Gastrocnemius medialis (tissue), 4 donors: ENCODE measurements at regions not wholly inside any gene's neighbourhood (a gene's known extent, or its start where the extent isn't known, plus 50 kb on each side); places are given as distances from the start of the nearest gene placed in this dataset.

Experiments
- ATAC-seq, 2 donors: fragments of 150-250 bp; one replicate each; pipeline ENCODE4 v1.9.1; 2016
- DNase-seq, 2 donors: peaks; one replicate each; pipeline ENCODE4 v3.0.0-alpha.2; 2019
- H3K27ac ChIP-seq, 4 donors: fragments of 200-600 bp; sonication (generic); 1 replicate in 1 of 4; 2 replicates in 3 of 4; pipeline ENCODE4 v1.5.1; 2016 to 2018; ENCODE audit warnings: mild to moderate bottlenecking in 2 of 4, moderate library complexity in 1 of 4
- H3K27me3 ChIP-seq, 3 donors: fragments of 200-600 bp; sonication (generic) in 2 of 3; 1 replicate in 1 of 3; 2 replicates in 2 of 3; pipeline versions ENCODE4 v1.5.1 to v1.6.0; 2016 to 2019; ENCODE audit warnings: mild to moderate bottlenecking in 1 of 3, moderate library complexity in 1 of 3
- H3K36me3 ChIP-seq, 2 donors: fragments of 200-600 bp; sonication (generic) in 1 of 2; one replicate each; pipeline ENCODE4 v1.5.1; 2017 to 2018
- H3K4me1 ChIP-seq, 2 donors: fragments of 200-600 bp; sonication (generic) in 1 of 2; one replicate each; pipeline ENCODE4 v1.5.1; 2016 to 2017; ENCODE audit warnings: mild to moderate bottlenecking in 2 of 2
- H3K4me3 ChIP-seq, 4 donors: fragments of 200-600 bp; sonication (generic) in 3 of 4; 1 replicate in 1 of 4; 2 replicates in 3 of 4; pipeline ENCODE4 v1.5.1; 2016 to 2019; ENCODE audit warnings: mild to moderate bottlenecking in 2 of 4
- H3K9me3 ChIP-seq, 3 donors: fragments of 200-600 bp; sonication (generic) in 2 of 3; 1 replicate in 1 of 3; 2 replicates in 2 of 3; pipeline ENCODE4 v1.5.1; 2016 to 2019
- POLR2A ChIP-seq, 2 donors: fragments of 450-650 bp; IDR thresholded peaks; one replicate each; pipeline ENCODE4 v1.6.1; 2017; ENCODE audit warnings: antibody characterized with exemption in 2 of 2, mild to moderate bottlenecking in 2 of 2, moderate library complexity in 2 of 2
- in situ Hi-C, 4 donors: fragments of 200-750 bp; cut with MboI; loops; one replicate each; pipeline versions ENCODE4 v1.15.0 to v1.8.0; 2017; ENCODE audit warnings: low sequenced_read_pairs in 4 of 4
- intact Hi-C: fragments of 100-400 bp; cut with DNase I; formaldehyde crosslinking; loops from one replicate; pipeline ENCODE4 v1.15.1; 2023; ENCODE audit warnings: low total_unique reads
- TF ChIP-seq, protein P1 (sequence below), 5 experiments: fragments of 450-650 bp in 3 of 5; fragments of 200-600 bp in 2 of 5; sonication (generic) in 2 of 5; IDR thresholded peaks in 4 of 5; conservative IDR thresholded peaks in 1 of 5; 1 replicate in 4 of 5; 2 replicates in 1 of 5; pipeline ENCODE4 v1.5.1; 2016 to 2019; ENCODE audit warnings: antibody characterized with exemption in 5 of 5, mild to moderate bottlenecking in 3 of 5, moderate library complexity in 3 of 5

DNA sequence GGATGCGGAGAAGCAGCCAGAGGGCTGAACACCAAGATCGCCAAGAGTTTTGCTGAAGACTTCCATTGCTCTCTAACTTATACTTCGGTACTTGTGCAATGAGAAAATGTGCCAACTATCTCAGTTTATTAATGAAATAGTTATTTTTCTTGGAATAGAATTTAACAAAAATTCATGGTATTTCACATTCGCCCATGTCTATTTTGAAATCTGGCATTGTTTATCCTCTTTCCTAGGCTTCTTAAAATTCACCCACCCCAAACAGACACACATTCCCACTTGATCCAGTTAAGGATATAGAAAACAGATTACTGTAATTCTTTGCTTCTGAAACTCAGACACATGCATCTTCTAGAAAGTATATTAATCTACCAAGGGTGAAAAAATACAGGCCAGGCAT, 56.3 kb upstream of the ADAMTS5 start:
- no peak for ATAC-seq

DNA sequence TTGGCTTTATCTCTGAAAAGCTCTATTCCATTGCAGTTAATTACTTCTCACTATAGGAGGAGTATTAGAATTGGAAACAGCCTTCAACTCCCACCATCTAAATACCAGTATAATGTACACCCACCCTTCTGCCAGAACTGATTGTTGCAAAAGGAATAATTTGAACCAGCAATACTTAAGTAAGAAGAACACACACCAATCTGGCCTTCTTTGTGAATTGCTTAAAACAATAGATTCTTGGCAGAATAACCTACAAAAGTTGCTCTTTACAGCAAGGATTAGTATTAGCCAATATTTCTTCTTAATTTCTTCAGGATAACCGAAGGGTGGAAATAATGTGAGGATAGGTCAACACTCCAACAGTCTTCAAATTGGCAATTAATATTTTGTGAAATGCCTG, 54.9 kb upstream of the ADAMTS5 start:
- H3K9me3 ChIP-seq: no peaks in the 10 kb centered on the region
- intact Hi-C loops: no loop called here
- in situ Hi-C loops: no loop called here
- no peak for ATAC-seq
- H3K27me3 ChIP-seq: no peaks in the 10 kb centered on the region
- no peak overlapping the region for H3K4me3 ChIP-seq
- H3K27ac ChIP-seq: no peak overlapping the region
- TF ChIP-seq, protein P1, sequence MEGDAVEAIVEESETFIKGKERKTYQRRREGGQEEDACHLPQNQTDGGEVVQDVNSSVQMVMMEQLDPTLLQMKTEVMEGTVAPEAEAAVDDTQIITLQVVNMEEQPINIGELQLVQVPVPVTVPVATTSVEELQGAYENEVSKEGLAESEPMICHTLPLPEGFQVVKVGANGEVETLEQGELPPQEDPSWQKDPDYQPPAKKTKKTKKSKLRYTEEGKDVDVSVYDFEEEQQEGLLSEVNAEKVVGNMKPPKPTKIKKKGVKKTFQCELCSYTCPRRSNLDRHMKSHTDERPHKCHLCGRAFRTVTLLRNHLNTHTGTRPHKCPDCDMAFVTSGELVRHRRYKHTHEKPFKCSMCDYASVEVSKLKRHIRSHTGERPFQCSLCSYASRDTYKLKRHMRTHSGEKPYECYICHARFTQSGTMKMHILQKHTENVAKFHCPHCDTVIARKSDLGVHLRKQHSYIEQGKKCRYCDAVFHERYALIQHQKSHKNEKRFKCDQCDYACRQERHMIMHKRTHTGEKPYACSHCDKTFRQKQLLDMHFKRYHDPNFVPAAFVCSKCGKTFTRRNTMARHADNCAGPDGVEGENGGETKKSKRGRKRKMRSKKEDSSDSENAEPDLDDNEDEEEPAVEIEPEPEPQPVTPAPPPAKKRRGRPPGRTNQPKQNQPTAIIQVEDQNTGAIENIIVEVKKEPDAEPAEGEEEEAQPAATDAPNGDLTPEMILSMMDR (IDR thresholded peaks at IDR 0.05 in 4 of 5, conservative IDR thresholded peaks at IDR 0.05 in 1 of 5): no peak
- H3K4me1 ChIP-seq: no peaks in the 10 kb centered on the region
- H3K36me3 ChIP-seq: no peaks in the 10 kb centered on the region
- DNase-seq: no peak

More for the DNA sequence above, 56.3 kb upstream of the ADAMTS5 start:
- DNase-seq: no peak
- no peak for TF ChIP-seq POLR2A (IDR thresholded peaks at IDR 0.05)
- TF ChIP-seq, protein P1 (IDR thresholded peaks at IDR 0.05 in 4 of 5, conservative IDR thresholded peaks at IDR 0.05 in 1 of 5): no peak
- Histone ChIP-seq H3K36me3 (no peaks in the 10 kb centered on the region), H3K27ac (no peak overlapping the region), H3K4me3 (no peak overlapping the region), H3K27me3 (no peaks in the 10 kb centered on the region), H3K4me1 (no peaks in the 10 kb centered on the region), H3K9me3 (no peaks in the 10 kb centered on the region)
- intact Hi-C loops: no loop called here
- in situ Hi-C loops: no loop called here

DNA sequence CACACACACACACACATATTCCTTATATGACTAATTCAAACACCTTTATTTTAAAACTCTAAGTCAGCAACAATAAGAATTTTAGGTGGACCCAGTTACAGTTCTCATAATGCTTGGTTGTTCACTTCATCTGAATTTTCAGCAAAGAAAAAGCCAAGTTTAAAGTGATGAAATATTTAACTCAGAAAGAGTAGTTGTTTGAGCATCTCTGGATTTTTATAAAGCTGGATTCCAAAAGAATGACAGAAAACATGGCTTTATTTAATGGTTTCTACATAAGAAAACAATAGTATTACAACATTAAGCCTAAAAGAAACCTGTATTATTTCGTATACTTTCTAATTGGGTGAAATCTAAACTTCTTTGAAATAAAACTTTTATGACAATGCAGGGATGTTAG, 54.2 kb upstream of the ADAMTS5 start:
- ATAC-seq (no peak), DNase-seq (no peak)
- intact Hi-C loops: no loop called here
- Histone ChIP-seq H3K27me3 (no peaks in the 10 kb centered on the region), H3K4me1 (no peaks in the 10 kb centered on the region), H3K4me3 (no peak overlapping the region), H3K27ac (no peak overlapping the region), H3K36me3 (no peaks in the 10 kb centered on the region), H3K9me3 (no peaks in the 10 kb centered on the region)
- TF ChIP-seq, protein P1 (IDR thresholded peaks at IDR 0.05 in 4 of 5, conservative IDR thresholded peaks at IDR 0.05 in 1 of 5): no peak
- TF ChIP-seq POLR2A (IDR thresholded peaks at IDR 0.05): no peak
- in situ Hi-C loops: no loop called here

DNA sequence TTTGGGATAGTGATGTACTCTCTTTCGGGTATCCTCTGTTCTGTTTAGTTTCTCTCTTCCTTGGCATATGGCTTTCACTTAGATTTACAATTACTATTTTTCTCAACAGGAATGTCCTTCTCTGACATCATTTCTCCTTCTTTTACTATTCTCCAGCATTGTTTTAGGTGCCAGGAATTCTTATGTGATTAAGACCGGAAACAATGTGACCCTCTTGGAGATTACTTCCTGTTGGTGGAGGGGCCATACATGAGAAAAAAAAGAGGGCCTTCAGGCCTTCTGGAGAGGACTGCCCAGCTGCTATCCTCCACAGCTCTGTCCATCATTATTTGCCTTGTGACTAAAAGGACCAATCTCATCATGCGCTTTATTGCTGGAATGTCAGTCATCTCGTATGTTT, 50.4 kb upstream of the ADAMTS5 start:
- H3K4me3 ChIP-seq: no peak overlapping the region
- in situ Hi-C loops: no loop called here
- ATAC-seq: no peak

More for the DNA sequence above, 50.4 kb upstream of the ADAMTS5 start:
- no peaks in the 10 kb centered on the region for H3K27me3 ChIP-seq
- H3K4me1 ChIP-seq: no peaks in the 10 kb centered on the region
- H3K27ac ChIP-seq: no peak overlapping the region
- TF ChIP-seq, protein P1 (IDR thresholded peaks at IDR 0.05 in 4 of 5, conservative IDR thresholded peaks at IDR 0.05 in 1 of 5): no peak
- no peak for TF ChIP-seq POLR2A (IDR thresholded peaks at IDR 0.05)
- no peaks in the 10 kb centered on the region for H3K36me3 ChIP-seq
- no peak for DNase-seq
- intact Hi-C loops: no loop called here
- H3K9me3 ChIP-seq: no peaks in the 10 kb centered on the region
